ENCODE measurements at regions not wholly inside any gene's neighbourhood (a gene's known extent, or its start where the extent isn't known, plus 50 kb on each side); places are given as distances from the start of the nearest gene placed in this dataset.
A peak's percentile ranks its signal among the peaks of the same experiment; 100 is the strongest.

DNA sequence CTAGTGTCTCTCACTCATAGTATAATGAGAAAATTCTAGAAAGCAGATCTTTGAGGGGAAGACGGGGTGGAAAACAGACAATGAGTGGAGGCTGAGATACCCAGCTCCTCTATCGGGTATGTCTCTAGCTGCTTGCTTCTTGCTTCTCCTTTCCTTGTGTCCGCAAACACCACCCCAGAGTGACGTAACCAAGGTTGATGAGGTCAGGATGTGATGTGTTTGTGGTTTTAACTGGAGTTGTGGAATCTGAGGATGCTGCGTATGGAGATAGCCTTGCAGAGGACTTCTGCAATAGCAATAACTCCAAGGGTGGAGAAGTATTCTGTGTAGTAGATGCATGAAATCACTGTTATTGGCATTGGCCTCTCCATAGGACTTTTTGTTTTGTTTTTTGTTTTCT, 132.7 kb upstream of the IFNGR1 start:
- no peak for DNase-seq

DNA sequence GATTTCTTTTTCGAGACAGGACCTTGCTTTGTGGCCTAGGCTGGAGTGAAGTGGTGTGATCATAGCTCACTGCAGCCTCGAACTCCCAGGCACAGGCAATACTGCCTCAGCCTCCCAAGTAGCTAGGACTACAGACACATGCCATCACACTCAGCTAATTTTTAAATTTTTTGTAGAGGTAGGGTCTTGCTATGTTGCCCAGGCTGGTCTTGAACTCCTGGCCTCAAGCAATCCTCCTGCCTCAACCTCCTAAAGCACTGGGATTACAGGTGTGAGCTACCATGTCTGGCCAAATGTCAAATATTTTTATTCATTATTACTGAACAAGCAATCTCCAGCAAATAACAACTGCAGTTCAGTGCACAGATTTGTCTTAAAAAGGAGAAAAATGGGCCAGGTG, 131.7 kb upstream of the IFNGR1 start:
- no peak for DNase-seq

DNA sequence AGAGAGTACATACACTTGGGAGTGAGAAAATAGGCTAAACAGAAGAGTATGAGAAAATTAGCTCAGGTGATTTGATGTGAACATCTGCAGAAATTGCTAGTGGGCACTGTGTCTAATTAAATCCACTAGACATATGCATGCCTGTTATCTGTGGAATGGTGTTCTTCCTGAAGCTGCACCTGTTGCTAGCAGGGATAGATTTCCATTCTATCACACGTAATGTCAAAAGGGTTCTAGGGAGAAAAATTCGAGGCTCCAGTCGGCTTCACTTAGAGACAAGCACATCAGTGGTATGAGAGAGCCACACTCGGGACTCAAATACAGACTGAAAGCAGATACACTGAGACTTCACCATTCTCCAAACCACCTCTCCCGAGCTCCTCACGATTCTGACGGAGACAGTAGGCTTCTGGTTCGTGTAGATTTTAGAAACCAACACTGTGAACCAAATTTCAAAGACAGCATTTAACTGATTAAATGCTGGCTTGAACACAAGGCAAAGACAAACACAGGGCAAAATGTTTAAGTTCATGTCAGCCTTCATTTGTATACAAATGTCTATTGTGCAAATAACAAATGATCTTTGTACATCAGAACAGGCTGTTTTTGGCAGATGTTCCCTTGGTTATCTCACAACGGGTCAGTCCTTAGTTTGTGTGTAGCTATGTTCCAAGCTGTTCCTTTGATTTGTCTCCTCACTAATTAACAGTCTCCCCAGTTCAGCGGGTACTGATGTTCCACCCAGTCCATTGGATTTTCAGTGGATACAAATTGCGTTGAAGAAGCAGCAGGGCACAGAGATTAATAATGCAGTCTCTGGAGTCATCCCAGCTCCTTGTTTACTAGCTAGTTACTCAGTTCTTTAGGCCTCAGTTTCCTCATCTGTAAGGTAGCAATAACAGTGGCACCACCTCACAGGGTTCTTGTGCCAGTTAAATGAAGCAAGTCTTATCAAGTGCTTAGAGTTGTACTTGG, 131.0 kb upstream of the IFNGR1 start:
- no peak for DNase-seq

DNA sequence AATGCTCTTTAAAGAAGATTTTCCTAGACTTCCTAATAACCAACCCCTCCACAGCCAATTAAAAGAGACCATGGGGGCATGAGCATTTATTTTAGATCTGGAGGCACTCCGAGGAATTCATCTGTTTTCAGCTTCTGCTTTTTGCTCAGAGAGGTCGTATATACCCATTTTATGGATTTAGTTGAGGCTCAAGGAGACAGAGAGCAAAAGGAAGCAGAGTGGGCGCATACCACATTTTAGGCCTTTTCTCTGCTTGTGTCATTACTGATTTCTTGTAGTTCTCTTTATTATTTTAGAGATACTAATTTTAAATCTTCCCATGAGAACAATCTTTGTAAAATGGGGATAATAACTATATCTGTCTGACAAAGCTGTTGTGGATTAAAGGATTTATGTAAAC, 129.6 kb upstream of the IFNGR1 start:
- no peak for DNase-seq

DNA sequence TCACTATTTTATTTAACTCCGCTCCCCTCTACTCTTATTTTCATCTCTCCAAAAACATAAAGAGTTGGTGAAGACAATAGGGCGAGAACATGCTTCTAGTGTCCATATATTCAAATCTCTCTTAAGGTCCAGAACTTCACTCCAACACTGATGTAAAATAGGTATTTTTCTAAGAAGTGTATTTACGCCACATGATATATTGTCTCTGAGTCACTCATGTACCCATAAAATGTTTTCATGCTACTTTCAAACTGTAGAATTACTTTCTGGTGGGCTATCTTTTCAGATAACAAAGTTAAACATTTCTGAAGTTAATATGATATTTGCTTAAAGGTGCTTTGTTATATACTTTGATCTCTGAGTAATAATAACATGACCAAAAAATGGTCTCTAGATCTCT, 124.1 kb upstream of the IFNGR1 start:
- DNase-seq, result no peak

DNA sequence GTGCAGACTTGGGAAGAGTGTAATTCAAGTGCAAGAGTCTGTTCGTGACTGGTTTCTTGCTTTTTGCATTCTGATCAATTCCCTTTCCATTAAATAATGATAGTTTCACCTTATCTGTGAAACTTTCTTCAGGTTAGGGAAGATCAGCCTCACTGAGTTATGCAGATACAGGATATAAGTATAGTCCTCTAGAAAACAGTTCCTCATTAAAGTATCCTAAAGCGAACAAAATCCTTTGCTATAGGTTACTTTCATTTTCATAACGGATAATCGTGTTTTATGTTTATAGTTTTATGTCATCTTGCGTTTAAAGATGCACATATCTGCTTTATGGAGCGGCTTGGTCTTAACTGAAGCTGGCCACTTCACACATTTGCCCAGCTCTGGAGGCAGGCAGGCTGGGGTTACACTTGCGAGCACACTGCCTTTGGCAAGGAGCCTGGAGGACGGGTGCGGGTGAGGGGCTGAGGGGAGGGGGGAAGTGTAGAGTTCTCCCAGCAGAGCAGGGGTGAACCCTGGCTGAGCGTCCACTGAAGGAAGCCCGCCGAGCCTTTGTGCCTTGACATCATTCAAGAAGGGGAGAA, 123.5 kb upstream of the IFNGR1 start:
- DNase-seq, result no peak

DNA sequence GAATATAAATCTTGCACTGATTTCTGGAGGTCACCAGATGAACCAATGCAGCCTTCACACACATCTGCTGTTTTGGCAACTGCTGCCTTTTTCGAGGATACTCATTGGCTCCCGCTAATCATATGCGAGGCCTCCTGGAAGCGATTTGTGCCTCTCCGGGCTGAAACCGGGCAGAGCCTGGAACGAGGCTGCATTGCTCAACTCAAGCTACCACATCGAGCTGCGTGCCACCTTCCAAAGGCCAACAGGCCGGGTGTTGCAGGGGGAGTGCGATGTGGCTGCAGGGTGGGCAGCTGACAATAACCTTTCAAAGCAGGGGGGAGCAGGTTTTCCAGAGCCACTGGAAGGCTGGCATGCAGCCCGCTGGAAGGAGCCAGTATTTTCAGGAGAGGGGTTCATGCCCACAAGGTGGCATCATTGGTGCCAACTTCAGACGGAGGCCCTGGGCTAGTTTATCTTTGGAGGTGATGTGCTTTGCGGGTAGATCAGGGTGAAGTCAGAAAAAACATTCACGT, 122.6 kb upstream of the IFNGR1 start:
- DNase-seq, result no peak

DNA sequence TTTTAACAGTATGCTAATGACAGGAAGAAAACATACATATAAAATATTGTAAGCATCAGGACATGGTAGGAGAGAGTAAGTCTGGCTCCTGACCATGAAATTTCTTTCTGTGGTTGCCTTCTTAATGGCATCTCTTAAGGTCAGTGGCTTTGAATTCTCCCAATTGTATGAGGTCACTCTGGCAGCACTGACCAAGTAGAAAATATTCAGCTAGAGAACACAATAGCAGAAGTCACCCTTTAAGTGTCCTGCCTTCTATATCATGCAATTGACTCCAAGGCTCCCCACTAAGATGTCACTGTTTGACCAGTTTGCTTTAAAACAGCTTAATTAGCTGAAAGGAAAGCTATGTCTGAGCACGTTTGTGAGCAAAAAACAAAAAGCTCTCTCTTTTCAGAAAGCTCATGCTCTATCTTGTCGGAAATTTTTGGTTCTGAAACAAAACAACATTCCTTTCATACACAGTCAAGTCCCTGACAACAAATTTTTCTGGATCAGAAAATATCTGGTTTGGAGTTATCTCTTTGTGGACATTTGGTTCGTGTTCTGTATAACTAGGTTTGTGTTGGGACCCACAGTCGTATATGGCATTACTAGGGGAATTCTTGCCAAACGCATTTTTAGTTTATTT, 120.9 kb upstream of the IFNGR1 start:
- DNase-seq, result no peak

DNA sequence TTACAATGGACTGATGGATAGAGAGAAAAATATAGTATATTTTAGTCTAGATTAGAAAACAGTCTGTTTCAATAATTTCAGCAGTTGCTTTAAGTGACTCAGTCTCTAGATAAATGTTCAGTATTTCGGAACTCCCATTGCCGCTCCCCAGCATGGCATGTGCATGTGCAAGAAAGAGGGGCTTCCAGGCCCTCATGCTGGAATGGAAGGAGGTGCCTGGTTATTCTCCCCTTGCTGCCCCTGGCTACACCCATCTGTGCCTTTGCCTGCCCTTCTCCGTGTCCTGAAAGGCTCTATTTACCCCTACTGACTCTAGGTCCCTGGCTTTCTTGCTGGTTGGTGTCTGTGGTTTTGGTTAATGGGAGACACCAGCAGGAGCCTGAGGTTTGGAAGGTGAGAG, 115.7 kb upstream of the IFNGR1 start:
- no peak for DNase-seq

DNA sequence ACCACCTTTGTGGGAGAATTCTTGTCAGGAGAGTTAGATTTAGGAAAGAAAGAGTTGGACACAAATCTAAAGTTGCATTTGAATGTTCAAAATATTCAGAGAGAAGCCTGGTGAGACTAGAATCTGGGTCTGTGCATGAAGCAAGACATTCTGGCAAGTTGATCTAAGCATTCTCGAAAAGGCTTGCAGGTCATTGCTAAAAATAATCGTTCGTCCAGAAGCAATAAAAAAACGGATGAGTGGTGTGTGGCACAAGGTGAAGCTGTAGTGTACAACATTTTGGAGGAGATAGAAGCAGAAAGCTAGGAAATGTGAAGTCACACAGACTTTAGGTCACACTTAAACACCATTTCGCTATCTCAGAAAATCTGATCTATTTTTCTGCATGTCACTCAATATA, 114.9 kb upstream of the IFNGR1 start:
- no peak for DNase-seq

DNA sequence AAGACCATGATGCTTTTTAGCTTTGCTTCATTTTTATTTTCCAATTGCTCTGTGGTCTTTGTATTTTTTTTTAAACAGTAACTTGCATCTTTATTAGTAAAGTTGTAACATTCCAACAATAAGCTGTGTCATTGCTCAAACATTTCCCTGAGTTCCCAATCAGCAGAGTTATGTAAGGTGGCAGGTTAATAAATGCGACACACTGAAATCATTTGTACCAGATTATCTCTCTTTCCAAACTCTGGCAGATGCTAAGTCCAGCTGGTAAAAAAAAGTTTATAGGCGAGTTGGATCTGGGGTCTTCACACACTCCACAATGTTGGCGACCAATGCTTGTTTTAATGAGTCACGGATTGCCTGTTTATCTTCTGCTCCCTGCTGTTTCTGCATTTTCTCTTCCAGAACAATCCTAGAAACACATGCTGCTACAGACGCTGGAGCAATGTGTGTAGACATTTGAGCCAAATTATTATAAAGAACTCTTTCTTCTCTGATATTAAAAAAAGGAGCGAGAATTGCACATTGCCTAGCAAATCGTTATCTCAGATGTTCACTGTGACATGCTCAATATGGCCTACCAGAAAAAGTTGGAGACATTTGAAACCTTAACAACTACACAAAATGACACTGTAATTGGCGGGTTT, 113.6 kb upstream of the IFNGR1 start:
- DNase-seq, result no peak

DNA sequence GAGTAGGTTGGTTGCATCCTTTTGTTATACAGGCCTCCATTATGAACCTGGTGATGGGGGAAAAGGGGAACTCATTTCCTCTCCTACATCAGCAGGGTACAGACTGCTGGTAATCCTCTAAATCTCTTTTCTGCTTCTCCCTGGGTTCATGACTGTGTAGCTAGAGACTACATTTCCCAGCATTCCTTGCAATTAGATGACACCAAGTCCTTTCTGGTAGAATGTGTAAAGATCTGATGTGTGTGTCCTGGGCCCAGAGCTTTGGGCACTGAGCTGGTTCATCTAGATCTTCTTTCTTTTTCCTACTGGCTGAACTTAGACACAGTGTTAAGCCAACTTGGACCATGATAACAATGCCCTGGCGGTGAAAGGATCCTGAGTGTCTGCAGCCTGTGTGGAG, 104.7 kb upstream of the IFNGR1 start:
- DNase-seq, result no peak

DNA sequence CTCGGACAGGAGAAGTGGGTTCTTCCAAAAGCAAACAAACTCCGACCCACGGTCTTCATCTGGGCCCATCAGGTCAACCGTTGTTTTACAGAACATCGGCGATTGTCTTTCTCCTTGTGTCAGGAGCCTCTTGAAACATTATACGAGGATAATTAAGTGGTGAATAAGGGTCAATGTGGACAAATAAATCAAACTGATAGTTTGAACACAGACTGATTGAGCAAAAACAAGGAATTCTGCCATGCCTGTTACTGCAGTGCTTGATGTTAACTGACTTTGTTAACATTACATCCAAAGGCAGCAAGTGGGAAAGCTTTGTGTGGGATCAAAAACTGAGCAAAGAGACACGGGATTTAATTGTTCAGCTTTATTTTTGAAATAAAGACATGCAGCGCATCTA, 101.1 kb upstream of the IFNGR1 start:
- no peak for DNase-seq

DNA sequence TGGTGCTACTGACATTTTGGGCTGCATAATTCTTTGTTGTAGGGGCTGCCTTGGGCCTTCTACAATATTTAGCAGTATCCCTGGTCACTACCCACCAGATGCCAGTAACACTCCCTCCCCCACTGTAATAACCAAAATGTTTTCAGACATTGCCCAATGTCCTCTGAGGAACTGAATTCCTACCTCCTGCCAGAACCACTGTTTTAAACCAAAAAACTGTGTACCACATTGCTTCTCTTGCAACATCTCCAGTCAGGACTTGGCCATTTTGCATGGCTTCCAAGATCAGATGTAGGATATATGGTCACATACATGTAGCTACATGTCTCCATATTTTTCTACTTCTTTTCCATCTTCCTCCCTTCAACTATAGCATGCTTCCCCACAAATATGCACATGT, 97.4 kb upstream of the IFNGR1 start:
- no peak for DNase-seq

DNA sequence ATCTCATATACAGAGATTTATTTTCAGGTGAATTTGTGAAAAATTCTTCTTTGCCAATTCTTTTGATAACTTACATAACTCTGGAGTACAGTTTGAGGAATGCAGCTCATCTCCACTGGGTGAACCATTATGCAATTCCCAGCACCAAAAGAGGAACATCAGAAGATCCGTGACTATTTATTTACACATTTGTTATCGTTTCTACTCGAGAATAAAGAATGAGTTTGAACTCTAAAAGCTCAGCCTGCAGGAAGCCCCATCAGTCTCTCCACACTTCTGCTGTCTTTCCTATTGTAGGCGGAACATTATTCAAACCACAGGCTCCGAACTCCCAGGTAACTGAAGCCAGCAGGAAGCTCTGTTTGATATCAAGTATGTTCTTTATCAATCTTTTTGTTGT, 95.9 kb upstream of the IFNGR1 start:
- no peak for DNase-seq

DNA sequence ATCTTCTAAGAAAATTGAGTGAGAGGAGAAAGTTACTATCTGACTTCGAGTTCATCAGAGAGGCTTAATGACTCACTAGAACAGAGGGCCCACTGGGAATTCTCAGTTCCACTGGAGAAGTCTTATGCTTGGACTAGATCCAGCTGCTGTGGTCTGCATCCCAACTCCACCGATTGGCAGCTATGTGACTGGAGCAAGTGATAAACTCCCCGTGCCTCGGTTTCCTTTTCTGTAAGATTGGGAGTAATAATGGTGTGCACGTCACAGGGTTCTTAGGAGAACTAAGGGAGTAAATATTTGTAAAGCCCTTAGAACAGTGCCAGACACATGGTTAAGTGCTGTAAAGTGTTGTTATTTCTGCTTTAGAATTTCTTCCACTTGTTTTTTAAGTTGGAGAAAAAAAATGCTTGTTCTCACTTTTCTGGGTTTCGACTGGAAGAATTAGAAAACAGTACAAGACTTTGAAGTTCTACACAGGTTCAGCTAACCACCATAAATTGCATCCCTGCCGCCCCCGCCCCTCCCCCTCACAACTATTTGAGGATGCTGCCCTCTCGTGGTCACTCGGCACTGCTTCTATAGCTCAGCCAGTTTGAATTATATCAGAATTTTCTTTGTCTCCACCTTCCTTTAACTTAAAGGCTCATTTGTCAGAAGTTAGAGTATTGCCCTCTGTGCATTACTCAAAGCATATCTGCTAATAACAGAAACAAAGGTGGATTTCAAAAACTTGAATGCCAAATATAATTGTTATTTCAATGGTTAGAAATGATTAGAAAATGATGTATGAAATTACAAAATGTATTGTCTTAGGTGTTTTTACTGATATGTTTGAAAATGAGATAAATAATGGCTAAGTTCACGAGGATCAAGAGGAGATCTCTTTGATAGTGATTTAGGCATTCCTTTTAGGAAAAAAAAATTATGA, 95.0 kb upstream of the IFNGR1 start:
- DNase-seq, result peak; percentile 60

DNA sequence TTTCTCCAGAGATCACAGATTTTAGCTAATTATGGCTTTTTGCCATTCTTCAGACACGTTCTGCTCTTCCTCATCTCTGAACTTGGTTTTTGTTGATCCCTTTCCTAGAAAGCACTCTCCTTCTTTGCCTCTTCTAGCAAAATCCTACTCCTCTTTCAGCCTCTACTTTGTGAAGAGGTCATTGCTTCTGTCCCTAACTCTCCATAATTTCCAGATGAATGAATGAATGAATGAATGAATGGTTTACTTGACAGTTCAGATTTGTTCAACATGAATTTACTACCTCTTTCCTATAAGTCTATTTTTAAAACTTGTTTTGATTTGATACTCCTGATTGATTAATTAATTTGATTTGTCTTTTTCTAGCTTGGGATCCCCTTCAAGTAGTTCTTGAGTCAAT, 94.0 kb upstream of the IFNGR1 start:
- DNase-seq, result no peak

DNA sequence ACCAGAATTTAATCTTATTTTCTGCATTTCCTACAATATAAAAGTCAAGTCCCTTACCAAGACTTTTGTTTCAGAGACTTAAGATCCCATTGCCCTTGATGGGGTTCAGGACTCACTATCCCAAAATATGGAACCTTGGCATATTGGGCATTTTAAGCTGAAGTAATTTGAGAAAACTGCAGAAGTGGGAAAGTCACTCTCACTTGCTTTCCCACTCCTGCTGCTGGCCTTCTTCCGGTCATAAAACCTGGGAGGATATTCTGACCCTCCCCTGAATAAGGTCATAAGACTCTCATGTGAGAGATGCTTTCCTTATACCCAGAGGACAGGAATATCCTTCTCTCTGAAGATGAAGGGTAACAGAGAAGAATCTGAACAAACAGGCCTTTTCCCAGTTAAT, 92.8 kb upstream of the IFNGR1 start:
- DNase-seq, result no peak

DNA sequence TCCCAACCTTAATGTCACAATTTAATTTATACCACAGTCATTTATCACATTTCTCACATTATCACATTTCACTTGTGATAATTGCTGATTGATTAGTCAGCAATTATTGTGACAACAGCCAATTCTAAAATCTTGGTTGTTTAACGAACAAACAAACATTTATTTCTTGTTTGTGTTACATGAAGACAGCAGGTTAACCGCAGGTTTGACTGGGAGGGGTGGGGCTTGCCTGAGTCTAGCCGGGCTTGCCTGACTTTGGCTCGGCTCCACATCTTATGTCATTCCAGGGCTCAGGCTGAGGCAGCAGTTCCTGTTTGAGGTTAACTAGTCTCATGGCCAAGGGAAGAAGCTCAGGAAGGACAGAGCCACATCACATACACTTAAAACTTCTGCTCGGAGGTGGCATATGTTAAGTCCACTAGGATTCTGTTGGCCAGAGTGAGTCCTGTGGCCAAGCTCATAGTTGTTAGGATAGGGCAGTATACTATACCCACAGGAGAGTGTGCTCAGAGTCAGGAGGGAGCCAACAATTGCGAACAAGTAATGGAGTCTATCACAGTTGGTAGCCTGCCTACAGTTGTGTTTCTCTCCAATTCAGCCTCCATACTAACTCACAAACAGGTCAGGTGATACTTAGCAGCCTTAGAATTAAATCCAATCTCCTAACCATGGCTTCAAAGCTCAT, 90.0 kb upstream of the IFNGR1 start:
- peak; percentile 3 for DNase-seq

DNA sequence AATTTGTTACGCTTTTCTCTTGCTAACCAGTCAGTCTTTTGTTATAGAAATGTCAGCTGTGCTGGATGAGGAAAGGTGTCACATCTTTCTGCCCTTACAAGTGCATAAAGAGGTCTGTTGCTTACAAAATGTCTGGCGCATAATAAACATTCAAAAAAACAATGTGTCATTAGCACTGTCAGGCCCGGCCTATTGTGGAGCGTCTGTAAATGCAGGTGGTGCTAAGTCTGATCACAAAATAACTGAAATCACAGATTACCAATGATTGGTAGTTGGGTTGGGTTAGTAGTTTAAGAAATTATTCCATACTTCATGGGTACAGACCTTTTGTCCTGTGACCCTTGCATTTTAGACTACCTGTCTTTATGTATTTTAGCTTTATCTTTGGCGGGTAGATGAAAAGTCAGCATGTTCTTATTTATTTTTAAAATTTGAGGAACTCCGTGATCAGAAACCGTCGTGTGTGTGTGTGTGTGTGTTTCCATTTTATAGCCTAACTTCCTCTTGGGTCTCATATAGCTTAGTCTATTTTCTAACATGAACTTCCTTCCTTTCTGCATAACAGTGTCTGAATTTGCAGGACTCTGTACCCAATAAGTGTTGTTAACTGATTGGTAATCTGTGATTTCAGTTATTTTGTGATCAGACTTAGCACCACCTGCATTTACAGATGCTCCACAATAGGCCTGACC, 88.1 kb upstream of the IFNGR1 start:
- DNase-seq, result no peak

DNA sequence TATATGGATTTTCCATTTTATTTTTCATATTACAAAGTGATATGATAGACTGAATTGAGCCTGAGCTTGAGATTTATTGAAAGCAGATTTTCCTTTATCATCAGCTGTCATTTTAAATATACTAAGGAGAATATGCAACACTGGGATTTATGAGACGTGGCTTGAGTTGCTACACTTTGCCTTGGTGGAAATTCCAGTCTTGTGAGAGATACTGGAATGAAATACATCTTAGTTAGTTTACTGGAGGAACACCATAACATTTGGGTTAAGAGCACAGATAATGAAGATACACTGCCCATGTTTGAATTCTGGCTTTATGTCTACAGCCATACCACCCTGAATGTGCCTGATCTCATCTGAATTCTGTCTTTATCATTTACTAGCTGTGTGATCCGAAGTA, 86.5 kb upstream of the IFNGR1 start:
- DNase-seq, result no peak
